ENCODE measurements at regions not wholly inside any gene's neighbourhood (a gene's known extent, or its start where the extent isn't known, plus 50 kb on each side); places are given as distances from the start of the nearest gene placed in this dataset.

DNA sequence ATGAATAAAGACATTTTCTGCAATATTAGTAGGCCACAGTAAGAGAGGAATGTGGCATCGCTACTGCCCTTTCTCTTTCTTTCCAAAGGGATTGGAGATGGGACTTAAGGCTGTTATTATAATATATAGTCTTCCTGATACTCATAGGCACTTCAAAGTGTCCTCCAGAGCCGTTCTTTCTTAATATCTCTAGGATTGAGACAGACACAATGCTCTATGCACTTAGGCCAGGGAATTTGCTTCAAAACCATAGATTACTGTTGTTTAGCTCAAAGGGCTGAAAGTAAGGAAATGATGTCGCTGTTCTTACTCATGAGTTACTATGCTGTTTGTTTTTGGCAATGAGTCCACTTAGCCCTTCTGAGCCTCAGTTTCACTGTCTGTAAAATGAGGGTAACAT lies 590.5 kb downstream of the CDH11 start:
- no peaks in the 10 kb centered on the region for H3K36me3 ChIP-seq (ENCODE audit: control insufficient read depth, insufficient read depth, low read length)
- H3K4me1 ChIP-seq (ENCODE audit: control insufficient read depth, insufficient read depth, low read length), result no peaks in the 10 kb centered on the region; the same call in 1 of the 2 replicates
- no peaks in the 10 kb centered on the region for H3K9me3 ChIP-seq (ENCODE audit: control insufficient read depth, insufficient read depth, low read length)
- H3K27ac ChIP-seq (ENCODE audit: low read length), result no peak overlapping the region
- WGBS (ENCODE audit: insufficient coverage, insufficient read length), result no CpG with 5 or more reads among the region's 3 CpGs
- no peaks in the 10 kb centered on the region for H3K27me3 ChIP-seq (ENCODE audit: control insufficient read depth, insufficient read depth, low read length)
- H3K4me3 ChIP-seq (ENCODE audit: low read length), result no peak overlapping the region
- DNase-seq (ENCODE audit: low read depth, low spot score), result no peak

DNA sequence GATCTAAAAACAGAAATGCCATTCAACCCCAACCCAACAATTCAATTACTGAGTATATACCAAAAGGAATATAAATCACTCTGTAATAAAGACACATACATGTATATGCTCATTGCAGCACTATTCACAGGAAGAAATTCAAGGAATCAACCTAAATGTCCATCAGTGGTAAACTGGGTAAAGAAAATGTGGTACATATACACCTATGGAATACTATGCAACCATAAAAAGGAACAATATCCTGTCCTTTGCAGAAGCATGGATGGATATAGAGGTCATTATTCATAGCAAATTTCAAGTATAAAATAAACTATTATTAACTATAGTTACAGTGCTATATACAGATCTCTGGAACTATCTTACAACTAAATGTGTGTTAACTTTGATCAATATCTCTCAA lies 599.3 kb downstream of the CDH11 start:
- Histone ChIP-seq H3K9me3 (ENCODE audit: control insufficient read depth, insufficient read depth, low read length) (no peaks in the 10 kb centered on the region), H3K36me3 (ENCODE audit: control insufficient read depth, insufficient read depth, low read length) (no peaks in the 10 kb centered on the region), H3K27ac (ENCODE audit: low read length) (no peak overlapping the region), H3K27me3 (ENCODE audit: control insufficient read depth, insufficient read depth, low read length) (no peaks in the 10 kb centered on the region), H3K4me3 (ENCODE audit: low read length) (no peak overlapping the region), H3K4me1 (ENCODE audit: control insufficient read depth, insufficient read depth, low read length) (no peaks in the 10 kb centered on the region)
- DNase-seq (ENCODE audit: low read depth, low spot score), result no peak

DNA sequence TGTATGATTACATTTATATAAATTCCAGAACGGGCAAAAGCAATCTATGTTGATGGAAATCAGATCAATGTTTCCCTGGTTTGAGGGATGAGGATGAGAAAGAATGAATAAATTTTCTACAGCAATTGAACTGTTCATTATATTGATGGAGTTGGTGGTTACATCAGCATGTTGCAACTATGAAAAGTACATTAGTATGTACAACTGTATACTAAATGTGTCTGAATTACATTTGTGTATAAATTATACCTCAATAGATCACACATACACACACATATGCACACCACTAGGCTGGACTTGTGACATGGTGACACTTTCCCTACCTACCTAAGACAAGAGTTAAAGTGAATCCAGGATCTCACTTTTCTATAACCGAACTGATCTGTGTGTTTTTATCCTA lies 608.0 kb downstream of the CDH11 start:
- no peak overlapping the region for H3K4me3 ChIP-seq (ENCODE audit: low read length)
- no peaks in the 10 kb centered on the region for H3K27me3 ChIP-seq (ENCODE audit: control insufficient read depth, insufficient read depth, low read length)
- H3K27ac ChIP-seq (ENCODE audit: low read length), result no peak overlapping the region
- H3K4me1 ChIP-seq (ENCODE audit: control insufficient read depth, insufficient read depth, low read length), result no peaks in the 10 kb centered on the region
- no CpG with 5 or more reads among the region's 2 CpGs for WGBS (ENCODE audit: insufficient coverage, insufficient read length)
- H3K9me3 ChIP-seq (ENCODE audit: control insufficient read depth, insufficient read depth, low read length), result no peaks in the 10 kb centered on the region
- no peaks in the 10 kb centered on the region for H3K36me3 ChIP-seq (ENCODE audit: control insufficient read depth, insufficient read depth, low read length)
- DNase-seq (ENCODE audit: low read depth, low spot score), result no peak

DNA sequence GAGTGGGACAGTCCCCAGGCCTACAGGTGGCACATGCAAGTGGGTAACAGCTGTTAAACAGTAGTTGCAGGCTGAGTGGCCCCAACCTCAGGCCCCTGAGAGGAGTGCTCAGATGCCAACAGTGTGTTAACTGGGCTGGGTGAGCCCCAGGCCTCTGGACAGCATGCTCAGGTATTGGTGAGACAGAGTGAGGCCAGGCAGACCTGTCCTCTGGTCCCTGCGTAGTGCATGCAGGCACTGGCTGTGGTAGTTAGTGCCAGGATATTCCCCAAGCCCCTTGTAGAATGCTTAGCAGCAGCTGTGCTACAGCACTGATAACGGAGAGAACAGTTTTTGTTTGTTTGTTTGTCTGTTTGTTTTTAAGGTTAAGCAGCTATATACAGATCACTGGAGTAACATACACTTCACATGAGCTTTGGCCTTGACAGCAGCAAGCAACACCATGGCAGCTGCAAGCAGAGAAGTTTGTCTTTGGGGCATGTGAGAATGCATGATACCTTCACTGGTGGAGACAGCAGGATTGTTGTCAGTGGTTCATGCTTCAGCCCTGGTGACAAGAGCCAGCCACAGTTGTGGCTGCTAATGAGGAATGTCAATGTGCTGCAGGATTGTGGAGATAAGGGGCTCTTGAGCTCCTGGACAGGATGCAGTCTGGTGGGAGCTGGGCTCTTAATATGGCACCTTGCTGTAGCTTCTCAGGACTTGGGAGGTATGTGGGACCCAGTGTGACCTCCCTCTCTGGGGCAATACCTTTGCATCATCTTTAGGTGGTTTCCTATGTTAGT lies 614.4 kb downstream of the CDH11 start:
- H3K27ac ChIP-seq (ENCODE audit: low read length), result no peak overlapping the region
- no peak for DNase-seq (ENCODE audit: low read depth, low spot score)
- no peaks in the 10 kb centered on the region for H3K36me3 ChIP-seq (ENCODE audit: control insufficient read depth, insufficient read depth, low read length)
- WGBS (ENCODE audit: insufficient coverage, insufficient read length), result no CpG with 5 or more reads among the region's 2 CpGs
- no peaks in the 10 kb centered on the region for H3K4me1 ChIP-seq (ENCODE audit: control insufficient read depth, insufficient read depth, low read length)
- H3K4me3 ChIP-seq (ENCODE audit: low read length), result no peak overlapping the region
- no peaks in the 10 kb centered on the region for H3K9me3 ChIP-seq (ENCODE audit: control insufficient read depth, insufficient read depth, low read length)
- no peaks in the 10 kb centered on the region for H3K27me3 ChIP-seq (ENCODE audit: control insufficient read depth, insufficient read depth, low read length)

DNA sequence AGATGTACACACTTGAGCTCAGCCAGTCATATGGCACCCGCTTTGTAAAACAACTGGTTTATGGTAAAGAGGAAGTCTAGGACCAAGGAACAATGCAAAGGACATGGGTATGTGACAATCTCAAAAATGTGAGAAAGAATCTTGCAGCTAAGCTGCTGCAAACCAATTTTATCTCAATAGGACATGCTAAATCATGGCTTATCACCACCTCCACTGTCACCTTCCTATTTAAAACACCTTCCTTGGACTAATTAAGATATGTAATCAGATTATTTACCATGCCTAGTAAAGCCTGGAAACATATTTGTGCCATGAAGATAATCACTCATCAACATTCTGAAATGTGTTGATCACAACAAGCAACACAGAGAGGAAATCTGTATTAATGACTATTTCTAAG lies 622.7 kb downstream of the CDH11 start:
- Histone ChIP-seq H3K27me3 (ENCODE audit: control insufficient read depth, insufficient read depth, low read length) (no peaks in the 10 kb centered on the region), H3K27ac (ENCODE audit: low read length) (no peak overlapping the region), H3K9me3 (ENCODE audit: control insufficient read depth, insufficient read depth, low read length) (no peaks in the 10 kb centered on the region), H3K36me3 (ENCODE audit: control insufficient read depth, insufficient read depth, low read length) (no peaks in the 10 kb centered on the region), H3K4me3 (ENCODE audit: low read length) (no peak overlapping the region), H3K4me1 (ENCODE audit: control insufficient read depth, insufficient read depth, low read length) (no peaks in the 10 kb centered on the region)
- no peak for DNase-seq (ENCODE audit: low read depth, low spot score)
- WGBS (ENCODE audit: insufficient coverage, insufficient read length), result no CpG with 5 or more reads among the region's 1 CpG

DNA sequence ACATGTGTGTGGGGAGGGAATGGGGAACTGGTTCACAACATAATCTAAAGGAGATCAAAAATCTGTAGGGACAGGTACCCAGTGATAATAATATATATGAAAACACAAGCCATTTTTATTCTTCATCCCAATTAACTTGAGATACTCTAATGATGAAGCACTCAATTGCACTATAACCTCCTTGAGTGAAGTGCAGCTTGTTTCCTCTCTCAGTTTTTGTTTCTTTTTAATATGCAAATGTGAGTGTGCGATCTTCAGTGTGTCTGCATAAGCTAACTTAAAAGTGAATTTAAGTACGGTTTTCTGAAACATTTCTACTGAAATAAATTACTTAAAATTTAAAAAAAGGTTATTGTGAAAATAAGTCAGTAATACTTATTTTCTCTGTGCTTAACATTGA lies 623.5 kb downstream of the CDH11 start:
- Histone ChIP-seq H3K4me3 (ENCODE audit: low read length) (no peak overlapping the region), H3K9me3 (ENCODE audit: control insufficient read depth, insufficient read depth, low read length) (no peaks in the 10 kb centered on the region), H3K27ac (ENCODE audit: low read length) (no peak overlapping the region), H3K36me3 (ENCODE audit: control insufficient read depth, insufficient read depth, low read length) (no peaks in the 10 kb centered on the region), H3K4me1 (ENCODE audit: control insufficient read depth, insufficient read depth, low read length) (no peaks in the 10 kb centered on the region), H3K27me3 (ENCODE audit: control insufficient read depth, insufficient read depth, low read length) (no peaks in the 10 kb centered on the region)
- DNase-seq (ENCODE audit: low read depth, low spot score), result no peak
- WGBS (ENCODE audit: insufficient coverage, insufficient read length), result no CpG with 5 or more reads among the region's 2 CpGs

DNA sequence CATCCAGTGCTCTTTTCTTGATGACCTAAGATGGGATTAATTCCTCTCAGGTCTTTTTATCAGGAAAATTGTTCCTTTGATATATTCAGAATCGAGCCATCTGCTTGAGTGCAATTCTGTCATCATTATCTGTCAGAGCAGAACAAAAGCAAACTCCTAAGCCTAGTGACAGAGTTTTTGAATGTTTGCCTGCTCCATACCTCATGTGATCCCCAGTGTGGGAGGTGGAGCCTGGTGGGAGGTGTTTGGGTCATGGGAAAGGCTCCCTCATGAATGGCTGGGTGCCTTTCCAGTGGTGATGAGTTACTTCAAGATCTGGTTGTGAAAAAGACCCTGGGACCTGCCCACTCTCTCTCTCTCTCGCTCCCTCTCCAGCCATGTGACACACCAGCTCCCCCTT lies 628.2 kb downstream of the CDH11 start:
- no peak for DNase-seq (ENCODE audit: low read depth, low spot score)
- no peaks in the 10 kb centered on the region for H3K4me1 ChIP-seq (ENCODE audit: control insufficient read depth, insufficient read depth, low read length)
- WGBS (ENCODE audit: insufficient coverage, insufficient read length), result no CpG with 5 or more reads among the region's 2 CpGs
- no peaks in the 10 kb centered on the region for H3K36me3 ChIP-seq (ENCODE audit: control insufficient read depth, insufficient read depth, low read length)
- H3K27ac ChIP-seq (ENCODE audit: low read length), result no peak overlapping the region
- no peaks in the 10 kb centered on the region for H3K9me3 ChIP-seq (ENCODE audit: control insufficient read depth, insufficient read depth, low read length)
- H3K27me3 ChIP-seq (ENCODE audit: control insufficient read depth, insufficient read depth, low read length), result no peaks in the 10 kb centered on the region
- no peak overlapping the region for H3K4me3 ChIP-seq (ENCODE audit: low read length)

DNA sequence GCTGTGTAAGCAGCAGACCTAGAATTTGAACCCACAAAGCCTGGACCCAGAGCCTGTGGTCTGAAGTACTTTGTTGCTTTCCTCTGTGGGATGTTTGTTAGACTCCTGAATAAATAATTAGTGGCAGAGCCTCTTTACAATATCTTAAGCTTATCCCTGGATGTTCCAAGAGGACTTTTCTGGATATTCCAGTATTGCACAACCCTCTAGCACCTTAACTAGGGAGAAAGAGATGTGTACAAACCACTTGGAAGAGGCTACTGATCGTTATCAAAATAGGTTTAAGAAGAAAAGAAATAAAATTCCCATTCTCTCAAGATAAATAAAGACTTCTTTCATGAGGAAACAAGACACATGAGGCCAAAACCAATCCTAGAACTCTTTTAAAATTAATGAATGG lies 632.4 kb downstream of the CDH11 start:
- Histone ChIP-seq H3K4me3 (ENCODE audit: low read length) (no peak overlapping the region), H3K36me3 (ENCODE audit: control insufficient read depth, insufficient read depth, low read length) (no peaks in the 10 kb centered on the region), H3K4me1 (ENCODE audit: control insufficient read depth, insufficient read depth, low read length) (no peaks in the 10 kb centered on the region), H3K27ac (ENCODE audit: low read length) (no peak overlapping the region), H3K27me3 (ENCODE audit: control insufficient read depth, insufficient read depth, low read length) (no peaks in the 10 kb centered on the region), H3K9me3 (ENCODE audit: control insufficient read depth, insufficient read depth, low read length) (no peaks in the 10 kb centered on the region)
- WGBS (ENCODE audit: insufficient coverage, insufficient read length), result no CpG with 5 or more reads among the region's 1 CpG
- no peak for DNase-seq (ENCODE audit: low read depth, low spot score)

DNA sequence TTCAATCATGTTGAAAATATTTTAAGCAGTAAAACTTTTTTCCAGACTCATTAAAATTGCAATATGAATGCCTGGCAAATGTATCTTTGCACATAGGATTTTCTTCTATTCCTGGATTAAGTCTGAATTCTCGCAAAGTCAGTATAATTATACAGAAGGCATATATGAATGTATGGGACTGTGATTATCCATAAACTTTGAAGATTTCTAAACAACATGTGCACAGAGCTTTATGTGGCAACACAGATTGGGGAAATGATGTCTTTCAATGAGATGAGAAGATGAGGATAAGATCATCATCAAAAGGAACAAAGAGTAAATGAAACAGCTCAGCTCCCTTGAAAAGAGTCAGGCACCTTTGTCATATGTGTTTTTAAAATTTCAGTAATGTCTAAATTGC lies 635.3 kb downstream of the CDH11 start:
- Histone ChIP-seq H3K9me3 (ENCODE audit: control insufficient read depth, insufficient read depth, low read length) (no peaks in the 10 kb centered on the region), H3K4me3 (ENCODE audit: low read length) (no peak overlapping the region), H3K36me3 (ENCODE audit: control insufficient read depth, insufficient read depth, low read length) (no peaks in the 10 kb centered on the region), H3K27me3 (ENCODE audit: control insufficient read depth, insufficient read depth, low read length) (no peaks in the 10 kb centered on the region), H3K27ac (ENCODE audit: low read length) (no peak overlapping the region), H3K4me1 (ENCODE audit: control insufficient read depth, insufficient read depth, low read length) (no peaks in the 10 kb centered on the region)
- no CpG with 5 or more reads among the region's 1 CpG for WGBS (ENCODE audit: insufficient coverage, insufficient read length)
- DNase-seq (ENCODE audit: low read depth, low spot score), result no peak

DNA sequence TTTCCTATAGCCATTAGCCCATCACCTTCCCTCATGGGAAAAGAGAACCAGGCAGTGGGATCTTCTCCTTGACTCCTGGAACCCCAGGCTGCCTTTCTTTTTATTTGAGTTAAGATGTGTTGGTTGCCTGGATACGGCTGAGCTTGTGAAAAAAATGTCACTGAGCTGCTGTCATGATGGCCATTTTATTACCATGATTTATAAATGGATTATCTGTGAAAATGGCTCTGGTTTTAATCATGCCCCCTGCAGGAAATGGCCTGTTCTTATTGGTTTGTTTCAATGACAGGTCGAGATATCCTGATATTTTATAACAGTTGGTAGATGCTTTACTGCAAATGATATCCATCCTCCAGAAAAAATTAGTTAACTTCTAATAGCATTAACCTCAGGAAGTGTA lies 640.4 kb downstream of the CDH11 start:
- DNase-seq (ENCODE audit: low read depth, low spot score), result no peak
- WGBS (ENCODE audit: insufficient coverage, insufficient read length), result no CpG with 5 or more reads among the region's 2 CpGs
- Histone ChIP-seq H3K27me3 (ENCODE audit: control insufficient read depth, insufficient read depth, low read length) (no peaks in the 10 kb centered on the region), H3K27ac (ENCODE audit: low read length) (no peak overlapping the region), H3K9me3 (ENCODE audit: control insufficient read depth, insufficient read depth, low read length) (no peaks in the 10 kb centered on the region), H3K4me3 (ENCODE audit: low read length) (no peak overlapping the region), H3K4me1 (ENCODE audit: control insufficient read depth, insufficient read depth, low read length) (no peaks in the 10 kb centered on the region), H3K36me3 (ENCODE audit: control insufficient read depth, insufficient read depth, low read length) (no peaks in the 10 kb centered on the region)

DNA sequence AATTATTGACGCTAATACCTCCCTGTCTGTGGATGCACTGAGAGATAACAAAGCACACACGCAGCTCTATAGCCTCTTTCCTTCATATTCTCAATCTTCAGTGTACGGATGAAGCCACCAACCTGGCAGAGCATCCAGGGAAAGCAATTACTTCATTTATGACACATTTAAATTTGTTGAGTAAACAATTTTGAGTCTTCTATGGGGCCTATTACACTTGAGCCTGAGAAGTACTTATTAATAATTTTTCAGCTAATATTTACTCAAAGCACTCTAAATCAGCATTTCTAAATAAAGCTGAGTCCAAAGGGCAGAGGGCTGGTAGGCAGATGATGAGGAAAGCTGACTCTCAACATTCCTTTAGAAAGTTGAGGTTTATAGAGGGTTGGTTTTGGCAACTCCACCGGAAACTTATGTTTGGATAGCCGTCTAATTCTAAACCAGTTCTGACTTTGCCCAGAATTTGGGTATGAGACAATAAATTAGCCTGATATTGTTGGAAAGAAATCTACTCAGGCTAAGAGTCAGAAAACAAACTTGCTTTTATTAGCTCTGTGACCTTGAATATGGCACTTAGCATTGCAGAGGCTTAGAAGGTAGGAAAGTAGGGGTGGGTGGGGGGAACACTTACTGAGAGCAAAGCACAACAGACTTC lies 643.5 kb downstream of the CDH11 start:
- DNase-seq (ENCODE audit: low read depth, low spot score), result no peak
- Histone ChIP-seq H3K9me3 (ENCODE audit: control insufficient read depth, insufficient read depth, low read length) (no peaks in the 10 kb centered on the region), H3K27ac (ENCODE audit: low read length) (no peak overlapping the region), H3K36me3 (ENCODE audit: control insufficient read depth, insufficient read depth, low read length) (no peaks in the 10 kb centered on the region), H3K4me1 (ENCODE audit: control insufficient read depth, insufficient read depth, low read length) (no peaks in the 10 kb centered on the region), H3K4me3 (ENCODE audit: low read length) (no peak overlapping the region), H3K27me3 (ENCODE audit: control insufficient read depth, insufficient read depth, low read length) (no peaks in the 10 kb centered on the region)
- no CpG with 5 or more reads among the region's 5 CpGs for WGBS (ENCODE audit: insufficient coverage, insufficient read length)
